HT1080 (cell line): ENCODE measurements at regions not wholly inside any gene's neighbourhood (a gene's known extent, or its start where the extent isn't known, plus 50 kb on each side); places are given as distances from the start of the nearest gene placed in this dataset.
A peak's percentile ranks its signal among the peaks of the same experiment; 100 is the strongest.

Source experiments
- DNase-seq: peaks from one replicate; pipeline ENCODE4 v3.0.0-alpha.2; 2015; ENCODE audit warnings: low read depth

GRCh38 chr12:25824734-25825133 is 133.7 kb upstream of the RASSF8 start:
- no peak for DNase-seq

- DNase-seq = no peak
These were observed 133.0 kb upstream of the RASSF8 start for GRCh38 chr12:25825446-25825845.

- DNase-seq = no peak
These were observed 131.3 kb upstream of the RASSF8 start for GRCh38 chr12:25827141-25827540.

- no peak for DNase-seq
These were observed 130.7 kb upstream of the RASSF8 start for GRCh38 chr12:25827747-25828146.

DNA sequence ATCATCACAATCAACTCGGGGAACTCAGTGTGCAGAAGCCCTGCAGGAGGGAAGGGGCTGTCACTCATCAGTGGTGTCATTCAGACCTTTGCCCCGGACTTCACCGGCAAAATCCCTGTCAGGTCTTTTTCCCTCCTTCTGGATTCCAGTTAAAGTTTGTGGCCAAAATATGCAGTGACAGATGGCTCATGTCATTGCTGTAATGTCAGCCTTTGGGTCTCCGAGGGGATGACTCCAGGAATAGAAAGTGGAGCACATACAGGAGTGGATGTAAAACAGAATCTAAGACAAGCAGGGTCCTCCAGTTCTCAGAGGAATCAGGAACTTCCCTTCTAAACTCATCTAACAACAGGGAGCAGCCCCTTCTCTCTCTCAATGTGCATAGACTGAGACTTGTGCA is 130.3 kb upstream of the RASSF8 start:
- DNase-seq = no peak

DNA sequence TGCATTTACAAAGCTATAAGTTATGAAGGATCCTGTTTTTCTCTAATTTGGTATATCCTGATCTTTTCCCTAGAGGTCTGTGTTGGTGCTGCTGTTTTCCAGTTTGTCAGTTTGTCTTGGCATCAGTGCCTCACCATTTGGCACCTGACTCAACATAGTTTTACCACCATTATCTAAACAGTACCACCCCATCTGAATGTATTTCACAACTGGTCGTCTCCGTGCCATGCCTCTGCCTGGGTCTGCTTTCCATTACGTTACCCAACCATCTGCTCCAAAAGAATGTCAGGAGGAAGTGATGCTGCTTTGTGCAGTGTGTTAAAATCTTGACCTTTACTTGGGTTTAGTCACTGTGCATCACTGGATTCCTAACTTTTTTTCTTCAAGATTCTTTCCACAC is 129.3 kb upstream of the RASSF8 start:
- peak; percentile 86 for DNase-seq

DNA sequence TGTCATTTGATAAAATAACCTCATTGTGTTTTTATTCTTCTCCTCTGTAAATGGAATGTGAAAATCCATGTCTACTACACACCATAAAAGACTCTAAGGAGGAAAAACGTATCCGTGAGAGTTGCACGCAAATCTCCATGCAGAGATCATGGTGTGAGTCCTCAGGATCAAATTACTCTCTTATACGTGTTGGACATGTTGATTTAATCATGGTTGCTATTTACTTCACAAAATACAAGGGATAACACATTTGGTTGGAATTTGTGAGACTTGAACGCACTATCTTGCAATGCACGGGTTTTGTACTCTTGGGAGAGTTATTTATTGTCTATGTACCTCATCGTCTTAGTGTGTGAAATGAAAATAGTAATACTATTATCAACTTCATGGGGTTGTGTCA is 128.0 kb upstream of the RASSF8 start:
- no peak for DNase-seq

GRCh38 chr12:25833657-25834056 is 124.8 kb upstream of the RASSF8 start:
- DNase-seq = no peak

GRCh38 chr12:25835385-25835784 is 123.1 kb upstream of the RASSF8 start:
- no peak for DNase-seq

- no peak for DNase-seq
These were observed 120.5 kb upstream of the RASSF8 start for GRCh38 chr12:25838007-25838406.

GRCh38 chr12:25839470-25839869 is 119.0 kb upstream of the RASSF8 start:
- DNase-seq = peak; percentile 41

DNA sequence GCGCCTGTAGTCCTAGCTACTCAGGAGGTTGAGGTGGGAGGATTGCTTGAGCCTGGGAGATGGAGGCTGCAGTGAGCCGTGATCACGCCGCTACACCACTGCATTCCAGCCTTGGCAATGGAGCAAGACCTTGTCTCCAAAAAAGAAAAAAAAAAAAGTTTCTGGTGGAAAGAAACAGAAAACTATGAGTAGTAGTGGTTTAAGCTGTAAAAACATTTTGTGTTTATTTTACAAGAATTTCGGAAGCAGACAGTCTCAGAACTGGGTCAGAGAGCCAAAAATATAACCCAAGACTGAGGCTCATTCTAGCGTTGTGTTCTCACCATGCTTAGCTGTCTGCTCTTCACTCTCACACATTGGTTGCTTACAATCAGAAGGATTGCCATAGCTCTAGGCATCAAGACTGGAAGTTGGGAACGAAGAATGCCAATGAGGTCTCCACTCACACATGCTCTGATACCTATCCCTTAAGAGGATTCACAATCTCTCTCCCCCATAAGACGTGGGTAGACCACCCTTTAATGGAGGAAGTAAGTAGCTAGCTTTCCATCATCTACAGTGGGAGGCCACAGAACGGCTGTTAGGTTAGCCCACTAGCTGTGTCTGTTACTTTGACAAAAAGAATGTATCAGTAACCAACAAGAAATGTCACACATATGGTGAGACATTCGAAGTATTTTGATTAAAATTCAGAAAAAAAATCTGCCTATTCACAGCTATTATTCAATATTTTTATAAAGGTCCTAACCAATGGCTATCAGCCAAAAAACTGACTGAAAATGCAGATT is 117.6 kb upstream of the RASSF8 start:
- DNase-seq = no peak

- DNase-seq = no peak
These were observed 116.2 kb upstream of the RASSF8 start for GRCh38 chr12:25842254-25842653.

- no peak for DNase-seq
These were observed 114.5 kb upstream of the RASSF8 start for GRCh38 chr12:25843976-25844375.

GRCh38 chr12:25845415-25845814 is 113.1 kb upstream of the RASSF8 start:
- DNase-seq = no peak

- DNase-seq = peak; percentile 2
These were observed 105.7 kb upstream of the RASSF8 start for GRCh38 chr12:25852792-25853191.

DNA sequence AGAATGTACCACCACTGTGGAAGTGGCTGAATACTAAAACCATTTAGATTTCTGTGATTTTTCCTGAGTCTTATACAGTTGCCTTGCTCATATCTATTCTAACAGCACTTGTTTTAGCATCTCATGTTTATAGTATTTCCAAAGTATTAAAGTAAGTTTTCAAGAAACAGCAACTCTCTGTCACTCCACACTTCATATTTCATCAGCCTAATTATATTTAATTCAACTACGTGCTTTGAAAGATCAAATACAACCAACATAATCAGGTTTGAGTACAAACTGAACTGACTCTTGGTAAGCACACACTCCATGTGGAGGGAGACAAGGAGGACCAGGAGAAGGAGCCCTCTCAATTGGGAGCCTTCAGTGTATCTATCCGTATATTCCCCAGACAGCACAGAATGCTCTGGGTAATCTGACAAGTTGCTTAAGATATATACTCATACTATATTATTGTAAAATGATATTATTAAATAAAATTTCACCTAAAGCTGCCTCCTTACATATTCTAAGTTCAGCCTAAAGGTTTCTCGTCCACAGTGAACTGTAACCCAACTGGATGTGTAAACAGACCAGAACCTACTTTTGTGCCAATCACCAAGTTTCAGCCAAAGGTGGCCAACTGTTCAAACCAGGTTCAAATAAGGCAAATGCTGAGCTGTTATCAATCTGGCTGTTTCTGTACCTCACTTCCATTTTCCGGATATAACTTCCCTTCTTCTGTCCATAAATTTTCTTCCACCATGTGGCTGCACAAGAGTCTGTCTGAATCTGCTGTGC is 105.0 kb upstream of the RASSF8 start:
- DNase-seq = no peak

DNA sequence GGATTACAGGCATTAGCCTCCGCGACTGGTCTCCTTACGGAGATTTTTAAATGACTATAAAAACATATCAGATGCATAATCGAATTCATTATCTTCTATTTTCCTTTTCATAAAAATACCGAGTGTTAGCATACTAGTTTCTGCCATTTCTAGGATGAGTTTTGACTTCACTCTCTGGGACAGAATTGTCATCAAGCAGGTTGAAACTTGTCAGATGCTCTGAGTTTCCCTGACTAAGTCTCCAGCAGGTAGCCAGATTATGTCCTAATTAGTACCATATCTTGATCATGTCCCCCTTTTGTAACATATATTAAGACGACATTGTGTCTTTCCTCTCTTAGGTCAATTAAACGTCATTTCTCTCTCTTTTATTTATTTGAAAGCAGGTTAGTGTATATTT is 103.5 kb upstream of the RASSF8 start:
- no peak for DNase-seq

DNA sequence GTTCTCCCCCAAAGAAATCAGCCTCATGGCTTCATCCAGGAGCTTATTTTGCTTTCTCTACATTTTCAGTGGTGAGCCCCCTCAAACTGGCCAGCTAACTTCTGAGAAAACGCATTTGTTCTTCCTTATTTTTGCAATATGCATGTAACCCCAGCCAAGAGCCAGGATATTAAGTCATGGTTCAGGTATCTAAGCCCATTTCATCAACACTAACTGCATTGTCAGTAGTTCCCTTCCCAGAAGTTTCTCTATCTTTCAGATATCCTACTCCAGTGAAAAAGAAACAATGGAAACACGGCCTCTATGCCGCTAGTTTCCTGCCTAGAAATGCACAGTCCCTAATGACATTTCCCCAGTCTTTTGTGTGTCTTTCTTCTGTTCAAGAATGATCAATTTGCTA is 102.8 kb upstream of the RASSF8 start:
- DNase-seq = peak; percentile 34

- DNase-seq = no peak
These were observed 98.5 kb upstream of the RASSF8 start for GRCh38 chr12:25859976-25860375.

- no peak for DNase-seq
These were observed 97.3 kb upstream of the RASSF8 start for GRCh38 chr12:25861226-25861625.

DNA sequence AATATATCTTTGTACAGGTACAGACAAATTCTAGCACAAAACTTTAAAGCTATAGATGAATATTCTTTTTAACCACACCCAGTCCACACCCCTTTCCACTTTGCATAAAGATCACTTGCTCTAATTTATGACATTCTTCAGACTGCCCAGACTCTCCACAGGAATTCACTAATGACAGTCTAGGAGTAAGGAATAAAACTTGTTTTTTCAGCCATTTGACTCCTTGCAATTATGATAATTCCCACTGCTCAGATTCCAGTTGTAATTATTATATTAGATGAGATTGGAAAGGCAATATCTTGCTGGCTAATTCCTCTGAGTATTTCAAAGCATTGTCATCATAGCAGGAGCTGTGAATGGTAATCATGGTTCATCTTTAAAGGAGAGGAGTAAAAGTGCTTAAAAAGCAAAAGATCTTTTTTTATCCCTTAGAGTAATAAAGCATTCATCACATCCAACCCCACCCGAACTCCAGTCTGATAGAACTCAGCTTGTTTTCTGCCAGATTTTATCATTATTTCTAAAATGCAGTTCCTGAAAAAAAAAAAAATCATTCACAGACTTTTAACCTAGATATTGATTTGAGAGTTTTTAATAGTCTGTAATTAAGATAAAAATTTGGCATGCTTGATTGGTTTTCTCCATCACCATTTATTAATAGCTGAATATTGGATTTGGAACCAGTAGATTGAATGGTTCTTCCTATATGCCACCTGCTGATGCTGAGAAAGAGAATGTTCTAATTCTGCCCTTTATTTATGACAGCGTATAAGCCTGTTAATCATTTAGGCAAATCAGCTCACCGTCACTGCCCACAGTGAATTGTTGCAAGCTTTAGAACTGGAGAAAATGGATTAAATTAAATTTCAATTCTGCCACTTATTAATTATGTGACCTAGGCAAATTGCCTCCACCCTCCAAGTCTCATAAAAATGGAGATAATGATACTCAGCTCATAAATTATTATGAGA is 93.9 kb upstream of the RASSF8 start:
- DNase-seq = no peak
